Activated CD8-positive, alpha-beta memory T cell treated with anti-CD3 and anti-CD28 coated beads, Interleukin-2, amount 50 U/mL, for 4 hours (primary cell): ENCODE measurements at regions not wholly inside any gene's neighbourhood (a gene's known extent, or its start where the extent isn't known, plus 50 kb on each side); places are given as distances from the start of the nearest gene placed in this dataset.

Source experiments
- DNase-seq: peaks from one replicate; pipeline ENCODE4 v3.0.0-alpha.2; 2020

DNA sequence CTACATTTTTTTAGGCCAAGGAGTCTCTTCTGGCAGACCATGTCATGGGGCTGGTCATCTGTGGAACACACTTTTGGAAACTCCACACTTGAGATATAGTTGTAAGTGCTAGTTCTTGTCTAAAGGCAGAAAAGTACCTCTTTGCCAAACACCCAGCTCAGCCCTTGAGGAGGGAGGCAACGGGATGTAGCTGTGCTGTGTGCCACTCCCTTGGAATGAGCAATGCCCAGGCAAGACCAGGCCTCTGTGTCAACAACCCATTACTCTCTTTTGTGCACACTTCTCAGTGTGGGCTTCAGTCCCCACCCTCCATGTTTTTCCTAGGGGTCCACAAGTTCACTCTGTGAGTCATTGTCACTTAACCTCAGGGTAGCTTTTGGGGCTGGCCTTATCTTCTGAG is 528.3 kb upstream of the CFAP20DC start:
- DNase-seq, result no peak

- DNase-seq, result no peak
Measured at GRCh38 chr3:59576606-59577005, 526.8 kb upstream of the CFAP20DC start.

- DNase-seq, result peak; percentile 89
Measured at GRCh38 chr3:59575113-59576001, 525.5 kb upstream of the CFAP20DC start.

GRCh38 chr3:59573911-59574310 is 524.1 kb upstream of the CFAP20DC start:
- no peak for DNase-seq

GRCh38 chr3:59572106-59572505 is 522.3 kb upstream of the CFAP20DC start:
- no peak for DNase-seq

GRCh38 chr3:59570806-59571205 is 521.0 kb upstream of the CFAP20DC start:
- no peak for DNase-seq

- DNase-seq, result no peak
Measured at GRCh38 chr3:59567661-59568060, 517.8 kb upstream of the CFAP20DC start.

GRCh38 chr3:59566481-59566975 is 516.7 kb upstream of the CFAP20DC start:
- no peak for DNase-seq

DNA sequence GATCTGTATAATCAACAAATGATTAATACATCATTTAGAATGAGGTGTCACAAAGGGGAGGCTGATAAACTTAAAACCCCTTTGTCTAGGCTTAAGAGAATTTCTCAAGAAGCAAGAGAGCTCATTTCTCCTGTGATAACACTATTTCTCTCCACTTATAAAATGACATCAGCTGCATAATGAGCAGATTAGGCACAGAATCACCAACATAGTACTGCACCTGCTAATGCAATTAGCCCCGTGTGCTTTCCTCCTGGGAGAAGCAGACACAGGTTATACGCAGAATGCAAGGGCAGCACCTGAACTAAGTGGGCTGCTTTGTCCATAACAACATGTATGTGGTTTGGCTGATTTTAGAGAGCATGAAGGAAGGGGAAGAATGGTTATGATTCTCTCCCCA is 515.3 kb upstream of the CFAP20DC start:
- no peak for DNase-seq

- no peak for DNase-seq
Measured at GRCh38 chr3:59563966-59564365, 514.1 kb upstream of the CFAP20DC start.

GRCh38 chr3:59563072-59563605 is 513.3 kb upstream of the CFAP20DC start:
- no peak for DNase-seq

GRCh38 chr3:59559721-59560435 is 510.1 kb upstream of the CFAP20DC start:
- DNase-seq, result no peak

- no peak for DNase-seq
Measured at GRCh38 chr3:59558906-59559720, 509.3 kb upstream of the CFAP20DC start.

GRCh38 chr3:59555593-59556315 is 505.9 kb upstream of the CFAP20DC start:
- DNase-seq, result no peak

DNA sequence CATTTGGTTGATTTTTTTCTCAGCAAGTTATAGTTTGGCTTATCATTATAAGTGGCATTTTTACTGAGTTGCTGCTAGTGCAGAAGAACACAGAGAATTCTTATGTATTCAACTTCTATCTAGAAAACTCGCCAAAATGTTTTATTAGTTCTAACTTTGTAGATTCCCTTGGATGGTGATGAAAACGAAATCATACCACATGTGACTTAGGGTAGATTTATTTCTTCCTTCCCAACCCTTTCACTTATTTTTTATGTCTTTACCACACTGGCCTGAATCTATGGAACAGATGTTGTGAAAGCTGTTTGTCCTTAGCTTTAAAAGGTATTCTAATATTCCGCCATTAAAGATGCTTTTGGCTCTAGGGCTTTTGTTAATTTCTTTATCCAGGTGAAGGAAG is 503.3 kb upstream of the CFAP20DC start:
- DNase-seq, result no peak

DNA sequence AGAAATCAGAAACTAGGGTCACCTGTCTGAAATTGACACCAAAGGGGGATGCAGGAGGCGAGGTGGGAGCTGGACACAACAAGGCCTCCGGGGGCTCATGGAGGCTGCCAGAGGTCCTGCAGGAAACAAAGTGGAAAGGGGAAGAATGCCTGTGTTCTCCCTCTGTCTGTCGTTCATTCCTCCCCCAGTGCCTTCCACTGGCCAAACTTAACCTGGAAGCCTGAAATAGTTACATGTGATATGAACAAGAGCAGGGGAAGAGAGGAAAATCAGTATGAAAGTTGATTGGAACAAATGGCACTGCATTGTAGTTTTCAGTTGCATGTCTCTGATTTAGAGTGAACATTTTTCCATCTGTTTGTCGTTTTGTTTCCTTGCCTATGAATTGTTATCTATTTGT is 502.0 kb upstream of the CFAP20DC start:
- no peak for DNase-seq

DNA sequence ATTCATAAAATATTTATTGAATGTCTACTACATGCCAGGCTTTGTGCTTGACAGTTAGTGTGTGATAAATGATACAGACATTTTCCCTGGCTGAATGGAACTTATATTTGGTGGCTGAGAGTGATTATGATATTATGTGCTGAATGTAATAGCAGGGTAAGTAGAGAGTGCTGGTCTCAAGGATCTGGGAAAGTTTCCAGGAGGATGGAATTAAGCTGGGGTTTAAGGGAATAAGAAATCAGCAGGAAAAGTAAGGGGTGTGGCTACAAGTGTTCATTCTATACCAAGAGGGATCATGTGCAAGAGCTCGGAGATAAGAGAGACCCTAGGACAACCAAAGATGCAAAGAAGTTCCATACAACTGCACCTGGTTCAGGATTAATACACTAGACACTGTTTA is 500.1 kb upstream of the CFAP20DC start:
- no peak for DNase-seq

- DNase-seq, result no peak
Measured at GRCh38 chr3:59547874-59548273, 498.0 kb upstream of the CFAP20DC start.

GRCh38 chr3:59546522-59546921 is 496.7 kb upstream of the CFAP20DC start:
- DNase-seq, result no peak

DNA sequence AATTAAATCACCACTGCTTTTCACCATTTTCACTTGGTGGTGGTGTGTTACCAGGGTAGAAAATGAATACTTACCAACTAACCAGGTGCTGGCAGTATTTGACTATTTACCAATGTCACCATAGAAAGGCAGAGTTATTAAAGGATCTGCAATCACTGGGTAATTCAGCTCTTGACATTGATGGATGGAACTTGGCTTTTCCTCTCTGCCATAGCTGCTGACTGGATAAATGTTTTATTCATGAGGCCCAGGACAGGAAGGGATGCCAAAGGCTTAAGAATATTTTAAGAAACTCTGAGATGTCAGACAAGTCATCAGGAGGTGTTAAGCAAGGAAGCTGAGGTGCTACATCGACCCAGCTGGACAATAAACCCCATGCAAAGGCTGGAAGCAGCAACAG is 495.5 kb upstream of the CFAP20DC start:
- no peak for DNase-seq

DNA sequence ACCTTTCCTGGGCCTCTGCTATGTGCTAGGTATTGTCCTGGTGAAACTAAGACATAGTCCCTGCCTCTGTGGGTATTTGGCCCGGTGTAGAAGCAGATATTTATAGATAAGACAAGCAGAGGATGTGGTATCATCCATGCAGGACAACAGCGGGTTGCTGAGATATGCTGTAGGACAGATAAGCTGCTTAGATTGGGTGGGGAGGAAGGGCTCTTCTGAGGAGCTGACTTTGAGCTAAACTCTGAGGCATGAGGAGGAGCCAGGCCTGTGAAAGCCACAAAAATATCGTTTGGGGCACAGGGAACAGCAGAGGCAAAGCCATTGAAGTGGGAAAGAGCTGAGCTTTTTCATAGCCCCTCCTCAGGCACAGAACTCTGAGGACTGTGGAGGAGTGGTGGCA is 492.5 kb upstream of the CFAP20DC start:
- no peak for DNase-seq

DNA sequence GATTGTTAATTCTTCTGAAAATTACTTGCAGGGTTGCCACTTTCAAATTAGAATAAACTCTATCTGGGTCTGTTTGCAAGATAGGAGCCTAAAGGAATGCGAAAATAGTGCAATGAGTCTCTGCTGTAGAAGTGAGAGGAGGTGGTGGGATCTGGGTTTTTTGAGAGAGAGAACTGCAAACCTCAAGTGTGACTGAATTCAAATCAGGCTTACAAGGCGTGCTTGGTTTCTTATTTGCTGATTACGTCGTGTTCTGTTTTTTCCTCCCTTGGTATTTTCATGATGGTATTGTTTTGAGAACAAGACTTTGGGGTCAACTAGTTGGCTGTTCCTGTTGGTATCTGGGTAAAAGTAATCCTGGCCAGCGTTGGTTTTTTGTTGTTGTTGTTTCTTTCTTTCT is 490.9 kb upstream of the CFAP20DC start:
- no peak for DNase-seq
